Fibroblast of lung (primary cell): ENCODE measurements at regions not wholly inside any gene's neighbourhood (a gene's known extent, or its start where the extent isn't known, plus 50 kb on each side); places are given as distances from the start of the nearest gene placed in this dataset.
A peak's percentile ranks its signal among the peaks of the same experiment; 100 is the strongest.

Source experiments
- DNase-seq, 2 donors: peaks; one replicate each; pipeline versions ENCODE4 v3.0.0 to v3.0.0-alpha.2; 2010; ENCODE audit warnings: low read depth in 2 of 2
- H2AFZ ChIP-seq: 2 replicates; pipeline ENCODE4 v1.5.1; 2012; ENCODE audit warnings: low read length, control low read depth, inconsistent platforms
- H3K27ac ChIP-seq: 2 replicates; pipeline ENCODE4 v1.5.1; 2011; ENCODE audit warnings: low read length, control low read depth; ENCODE audit not compliant: insufficient read depth
- H3K27me3 ChIP-seq: 2 replicates; pipeline ENCODE4 v1.5.1; 2011; ENCODE audit warnings: mild to moderate bottlenecking, low read length; ENCODE audit not compliant: control insufficient read depth, insufficient read depth
- H3K36me3 ChIP-seq: 2 replicates; pipeline ENCODE4 v1.5.1; 2011; ENCODE audit warnings: low read length; ENCODE audit not compliant: control insufficient read depth, insufficient read depth
- H3K4me1 ChIP-seq: 2 replicates; pipeline ENCODE4 v1.5.1; 2011; ENCODE audit warnings: low read length; ENCODE audit not compliant: control insufficient read depth, insufficient read depth; ENCODE audit errors: extremely low read depth
- H3K4me2 ChIP-seq: 2 replicates; pipeline ENCODE4 v1.5.1; 2011; ENCODE audit warnings: low read length, control low read depth; ENCODE audit not compliant: insufficient read depth; ENCODE audit errors: extremely low read depth
- H3K4me3 ChIP-seq, 4 experiments: fragments of 200-600 bp in 1 of 4; sonication (generic) in 1 of 4; replicated peaks in 1 of 4; 2 replicates each; pipeline ENCODE4 v1.5.1; 2011 to 2016; ENCODE audit warnings: low read length in 4 of 4, low read depth in 3 of 4, mild to moderate bottlenecking in 3 of 4, control low read depth in 2 of 4, inconsistent platforms in 1 of 4, mixed read lengths in 1 of 4; ENCODE audit not compliant: insufficient read depth in 1 of 4; ENCODE audit errors: control extremely low read depth in 1 of 4
- H3K79me2 ChIP-seq: 2 replicates; pipeline ENCODE4 v1.5.1; 2012; ENCODE audit warnings: mild to moderate bottlenecking, low read length, inconsistent platforms; ENCODE audit not compliant: control insufficient read depth, insufficient read depth
- H3K9ac ChIP-seq: 2 replicates; pipeline ENCODE4 v1.5.1; 2011; ENCODE audit warnings: mild to moderate bottlenecking, low read length, control low read depth; ENCODE audit not compliant: insufficient read depth
- H3K9me3 ChIP-seq: 2 replicates; pipeline ENCODE4 v1.5.1; 2012; ENCODE audit warnings: low read depth, low read length; ENCODE audit not compliant: control insufficient read depth, insufficient read depth
- H4K20me1 ChIP-seq: 2 replicates; pipeline ENCODE4 v1.5.1; 2011; ENCODE audit warnings: low read length; ENCODE audit not compliant: control insufficient read depth, insufficient read depth; ENCODE audit errors: extremely low read depth
- CTCF ChIP-seq, 2 donors: IDR thresholded peaks in 1 of 2; conservative IDR thresholded peaks in 1 of 2; 1 replicate in 1 of 2; 2 replicates in 1 of 2; pipeline ENCODE4 v1.5.1; 2011 to 2012; ENCODE audit warnings: low read length in 2 of 2, control low read depth in 1 of 2, inconsistent platforms in 1 of 2, low read depth in 1 of 2, mild to moderate bottlenecking in 1 of 2
- EZH2 ChIP-seq: IDR thresholded peaks from 2 replicates; pipeline ENCODE4 v1.5.1; 2012; ENCODE audit warnings: low read length, control low read depth, mild to moderate bottlenecking; ENCODE audit errors: missing control alignments

DNA sequence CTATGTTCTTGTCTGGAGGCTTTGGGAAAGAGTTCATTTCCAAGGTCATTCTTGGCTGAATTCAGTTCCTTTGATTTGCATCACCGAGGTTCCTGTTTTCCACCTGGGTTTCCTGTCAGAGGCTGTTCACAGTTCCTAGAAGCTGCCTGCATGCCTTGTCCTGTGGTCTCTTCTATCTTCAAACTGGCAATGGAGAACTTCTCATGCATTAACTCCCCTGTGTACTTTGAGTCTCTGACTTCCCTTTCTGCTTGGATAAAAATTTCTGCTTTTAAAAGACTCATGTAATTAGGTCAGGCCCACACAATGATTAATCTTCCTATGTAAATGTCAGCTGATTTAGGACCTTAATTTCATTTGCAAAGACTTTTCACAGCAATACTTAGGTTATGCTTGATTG, 499.3 kb upstream of the FANCL start:
- no peak overlapping the region for H3K4me2 ChIP-seq
- no peaks in the 10 kb centered on the region for H3K9me3 ChIP-seq
- no peak overlapping the region for H3K4me3 ChIP-seq
- H3K27me3 ChIP-seq: no peaks in the 10 kb centered on the region
- H3K9ac ChIP-seq: no peak overlapping the region
- H2AFZ ChIP-seq: no peak overlapping the region
- no peak for TF ChIP-seq EZH2
- TF ChIP-seq CTCF (conservative IDR thresholded peaks at IDR 0.05 in 1 of 2, IDR thresholded peaks at IDR 0.05 in 1 of 2; ENCODE audit: low read depth in 1 of 2, low read length in 2 of 2): no peak
- no peak for DNase-seq
- no peaks in the 10 kb centered on the region for H3K79me2 ChIP-seq
- no peak overlapping the region for H3K27ac ChIP-seq
- no peaks in the 10 kb centered on the region for H3K4me1 ChIP-seq
- no peaks in the 10 kb centered on the region for H4K20me1 ChIP-seq
- no peaks in the 10 kb centered on the region for H3K36me3 ChIP-seq

- no peak overlapping the region for H3K9ac ChIP-seq
- no peaks in the 10 kb centered on the region for H4K20me1 ChIP-seq
- no peaks in the 10 kb centered on the region for H3K27me3 ChIP-seq
- H3K79me2 ChIP-seq: no peaks in the 10 kb centered on the region
- no peaks in the 10 kb centered on the region for H3K4me1 ChIP-seq
- no peaks in the 10 kb centered on the region for H3K36me3 ChIP-seq
- no peak for DNase-seq
- no peak overlapping the region for H3K27ac ChIP-seq
- H2AFZ ChIP-seq: no peak overlapping the region
- no peak overlapping the region for H3K4me2 ChIP-seq
- no peaks in the 10 kb centered on the region for H3K9me3 ChIP-seq
- TF ChIP-seq EZH2 (no peak), CTCF (conservative IDR thresholded peaks at IDR 0.05 in 1 of 2, IDR thresholded peaks at IDR 0.05 in 1 of 2; ENCODE audit: low read depth in 1 of 2, low read length in 2 of 2) (no peak)
- H3K4me3 ChIP-seq: no peak overlapping the region
Measured at GRCh38 chr2:58739033-58739432, 497.9 kb upstream of the FANCL start.

- DNase-seq: peak in 1 of 2 donors; percentile 41
- Histone ChIP-seq H4K20me1 (no peaks in the 10 kb centered on the region), H3K9me3 (no peaks in the 10 kb centered on the region), H3K4me3 (no peak overlapping the region), H3K36me3 (no peaks in the 10 kb centered on the region), H3K4me1 (no peaks in the 10 kb centered on the region), H2AFZ (no peak overlapping the region), H3K79me2 (no peaks in the 10 kb centered on the region), H3K27me3 (no peaks in the 10 kb centered on the region), H3K27ac (no peak overlapping the region), H3K4me2 (no peak overlapping the region), H3K9ac (no peak overlapping the region)
- TF ChIP-seq CTCF (conservative IDR thresholded peaks at IDR 0.05 in 1 of 2, IDR thresholded peaks at IDR 0.05 in 1 of 2; ENCODE audit: low read depth in 1 of 2, low read length in 2 of 2) (no peak), EZH2 (no peak)
Measured at GRCh38 chr2:58734365-58734764, 493.2 kb upstream of the FANCL start.
